ENCODE measurements at regions not wholly inside any gene's neighbourhood (a gene's known extent, or its start where the extent isn't known, plus 50 kb on each side); places are given as distances from the start of the nearest gene placed in this dataset.
A peak's percentile ranks its signal among the peaks of the same experiment; 100 is the strongest.

- Mint-ChIP-seq H3K4me1 (ENCODE audit: low read depth, unreplicated experiment) (peaks cover 14% of the 10 kb centered on the region), H3K27me3 (ENCODE audit: unreplicated experiment) (peaks cover 2% of the 10 kb centered on the region), H3K36me3 (ENCODE audit: unreplicated experiment) (peaks cover 7% of the 10 kb centered on the region), H3K27ac (ENCODE audit: unreplicated experiment) (no peak overlapping the region), H3K9me3 (ENCODE audit: unreplicated experiment) (peaks cover 3% of the 10 kb centered on the region), H3K4me3 (ENCODE audit: unreplicated experiment) (no peak overlapping the region)
- no peak for DNase-seq
- no peak for TF ChIP-seq CTCF (IDR thresholded peaks at IDR 0.05; ENCODE audit: partially characterized antibody, unreplicated experiment)
Observed at GRCh38 chr14:56000846-56001245, 117.4 kb upstream of the PELI2 start.

DNA sequence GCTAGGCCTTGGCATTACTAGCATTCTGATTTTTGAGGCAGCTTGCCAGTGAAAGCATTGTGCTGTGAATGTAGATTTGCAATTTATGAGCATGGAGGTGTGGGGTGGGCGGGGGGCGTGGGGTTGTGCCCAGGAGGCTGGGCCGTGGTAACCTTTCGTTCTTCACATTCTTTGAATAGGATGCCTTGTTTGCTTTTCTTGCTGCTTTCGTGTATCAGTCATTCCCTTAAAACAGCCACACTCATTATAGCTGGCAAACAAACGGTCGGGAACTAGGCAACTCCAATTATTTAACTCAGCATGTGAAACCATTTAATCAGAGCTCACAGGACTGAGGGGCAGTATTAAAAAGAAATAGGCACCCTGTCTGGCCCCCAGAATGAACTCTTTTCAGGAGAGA is 115.9 kb upstream of the PELI2 start:
- H3K27me3 Mint-ChIP-seq (ENCODE audit: unreplicated experiment): peaks cover 2% of the 10 kb centered on the region
- peaks cover 17% of the 10 kb centered on the region for H3K4me1 Mint-ChIP-seq (ENCODE audit: low read depth, unreplicated experiment)
- H3K36me3 Mint-ChIP-seq (ENCODE audit: unreplicated experiment): peaks cover 7% of the 10 kb centered on the region
- TF ChIP-seq CTCF (IDR thresholded peaks at IDR 0.05; ENCODE audit: partially characterized antibody, unreplicated experiment): no peak
- H3K4me3 Mint-ChIP-seq (ENCODE audit: unreplicated experiment): no peak overlapping the region
- H3K27ac Mint-ChIP-seq (ENCODE audit: unreplicated experiment): no peak overlapping the region
- DNase-seq: no peak
- H3K9me3 Mint-ChIP-seq (ENCODE audit: unreplicated experiment): peaks cover 3% of the 10 kb centered on the region

GRCh38 chr14:56002876-56003625 is 115.2 kb upstream of the PELI2 start:
- Mint-ChIP-seq H3K27me3 (ENCODE audit: unreplicated experiment) (peaks cover 2% of the 10 kb centered on the region), H3K9me3 (ENCODE audit: unreplicated experiment) (peaks cover 3% of the 10 kb centered on the region), H3K4me3 (ENCODE audit: unreplicated experiment) (no peak overlapping the region), H3K4me1 (ENCODE audit: low read depth, unreplicated experiment) (peaks cover 17% of the 10 kb centered on the region), H3K27ac (ENCODE audit: unreplicated experiment) (no peak overlapping the region), H3K36me3 (ENCODE audit: unreplicated experiment) (peaks cover 12% of the 10 kb centered on the region)
- peak; percentile 22 for DNase-seq
- no peak for TF ChIP-seq CTCF (IDR thresholded peaks at IDR 0.05; ENCODE audit: partially characterized antibody, unreplicated experiment)

GRCh38 chr14:56004323-56004722 is 113.9 kb upstream of the PELI2 start:
- H3K9me3 Mint-ChIP-seq (ENCODE audit: unreplicated experiment): peaks cover 6% of the 10 kb centered on the region
- peaks cover 13% of the 10 kb centered on the region for H3K36me3 Mint-ChIP-seq (ENCODE audit: unreplicated experiment)
- no peak for DNase-seq
- no peak overlapping the region for H3K27ac Mint-ChIP-seq (ENCODE audit: unreplicated experiment)
- H3K4me1 Mint-ChIP-seq (ENCODE audit: low read depth, unreplicated experiment): peaks cover 17% of the 10 kb centered on the region
- peaks cover 2% of the 10 kb centered on the region for H3K27me3 Mint-ChIP-seq (ENCODE audit: unreplicated experiment)
- no peak for TF ChIP-seq CTCF (IDR thresholded peaks at IDR 0.05; ENCODE audit: partially characterized antibody, unreplicated experiment)
- H3K4me3 Mint-ChIP-seq (ENCODE audit: unreplicated experiment): no peak overlapping the region

GRCh38 chr14:56004786-56005185 is 113.4 kb upstream of the PELI2 start:
- no peak for DNase-seq
- Mint-ChIP-seq H3K9me3 (ENCODE audit: unreplicated experiment) (peaks cover 6% of the 10 kb centered on the region), H3K36me3 (ENCODE audit: unreplicated experiment) (peaks cover 13% of the 10 kb centered on the region), H3K4me3 (ENCODE audit: unreplicated experiment) (no peak overlapping the region), H3K4me1 (ENCODE audit: low read depth, unreplicated experiment) (peaks cover 17% of the 10 kb centered on the region), H3K27ac (ENCODE audit: unreplicated experiment) (no peak overlapping the region), H3K27me3 (ENCODE audit: unreplicated experiment) (peaks cover 2% of the 10 kb centered on the region)
- no peak for TF ChIP-seq CTCF (IDR thresholded peaks at IDR 0.05; ENCODE audit: partially characterized antibody, unreplicated experiment)

All from glutamatergic neuron (in vitro differentiated cells).